SU-DHL-6 (cell line): ENCODE measurements at regions not wholly inside any gene's neighbourhood (a gene's known extent, or its start where the extent isn't known, plus 50 kb on each side); places are given as distances from the start of the nearest gene placed in this dataset.

Experiments used
- CTCF ChIP-seq: fragments of 200-600 bp; sonication (generic); IDR thresholded peaks from one replicate; pipeline ENCODE4 v1.5.1; 2017; ENCODE audit warnings: antibody characterized with exemption, mild to moderate bottlenecking, low read length, moderate library complexity; ENCODE audit not compliant: insufficient read depth, poor library complexity, severe bottlenecking
- EZH2phosphoT487 ChIP-seq: fragments of 200-600 bp; sonication (generic), shearing (Covaris generic); conservative IDR thresholded peaks from 2 replicates; pipeline ENCODE4 v1.6.1; 2018; ENCODE audit warnings: mild to moderate bottlenecking, antibody characterized with exemption, low read length, moderate library complexity, mixed read lengths

GRCh38 chr5:40278881-40279280 lies 400.8 kb upstream of the PTGER4 start:
- TF ChIP-seq CTCF = no peak
- no peak for TF ChIP-seq EZH2phosphoT487
